Nephron progenitor cell (in vitro differentiated cells): ENCODE measurements at regions not wholly inside any gene's neighbourhood (a gene's known extent, or its start where the extent isn't known, plus 50 kb on each side); places are given as distances from the start of the nearest gene placed in this dataset.

Experiments used
- DNase-seq: peaks from one replicate; pipeline ENCODE4 v3.0.0; 2021
- H3K27ac Mint-ChIP-seq: 2 replicates; pipeline ENCODE4 v1.8.0; 2021; ENCODE audit warnings: mild to moderate bottlenecking, moderate library complexity, mixed read lengths
- H3K27me3 Mint-ChIP-seq: 2 replicates; pipeline ENCODE4 v1.8.0; 2021; ENCODE audit warnings: mild to moderate bottlenecking, low read depth, mixed read lengths; ENCODE audit not compliant: poor library complexity
- H3K36me3 Mint-ChIP-seq: 2 replicates; pipeline ENCODE4 v1.8.0; 2021; ENCODE audit warnings: low read depth, mixed read lengths
- H3K4me1 Mint-ChIP-seq: 2 replicates; pipeline ENCODE4 v1.8.0; 2021; ENCODE audit warnings: mixed read lengths
- H3K4me3 Mint-ChIP-seq: 2 replicates; pipeline ENCODE4 v1.8.0; 2021; ENCODE audit warnings: mild to moderate bottlenecking, moderate library complexity, mixed read lengths
- H3K9me3 Mint-ChIP-seq: 2 replicates; pipeline ENCODE4 v1.8.0; 2021; ENCODE audit warnings: mild to moderate bottlenecking, moderate library complexity, mixed read lengths
- TF ChIP-seq, protein P1 (sequence below): fragments of 200-600 bp; sonication (generic); IDR thresholded peaks from 2 replicates; pipeline ENCODE4 v1.5.0; 2021; ENCODE audit warnings: antibody characterized with exemption

DNA sequence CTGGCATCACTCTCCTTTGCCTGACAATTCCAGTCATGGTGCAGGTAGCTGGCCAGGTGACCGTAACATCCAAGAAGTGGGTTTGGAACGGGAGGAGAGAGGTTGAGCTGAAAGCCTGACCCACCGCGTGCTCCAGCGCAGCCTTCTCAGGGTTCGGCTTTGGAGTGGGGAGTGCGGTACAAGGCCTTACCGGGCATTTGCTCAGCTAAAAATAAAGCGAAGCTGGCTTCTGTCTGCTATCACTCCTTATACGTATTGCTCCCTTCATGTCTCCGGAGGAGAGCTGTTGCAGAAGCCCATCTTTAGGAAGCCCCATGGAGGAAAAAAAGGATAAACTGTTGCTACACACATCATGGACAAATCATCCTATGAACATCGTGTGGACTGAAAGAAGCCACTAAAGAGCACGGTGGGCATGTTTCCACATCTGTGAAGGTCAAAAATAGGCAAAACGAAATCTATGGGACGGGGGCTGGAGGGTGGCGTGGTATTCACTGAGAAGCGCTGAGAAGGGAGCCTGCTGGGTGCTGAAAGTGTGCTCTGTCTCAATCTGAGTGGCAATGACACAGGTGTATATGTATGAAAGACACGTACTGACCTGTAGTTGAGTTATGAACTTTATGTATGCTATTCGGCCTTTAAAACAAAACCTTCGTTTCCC lies 57.2 kb upstream of the TAB2 start:
- no peak for DNase-seq
- TF ChIP-seq, protein P1, sequence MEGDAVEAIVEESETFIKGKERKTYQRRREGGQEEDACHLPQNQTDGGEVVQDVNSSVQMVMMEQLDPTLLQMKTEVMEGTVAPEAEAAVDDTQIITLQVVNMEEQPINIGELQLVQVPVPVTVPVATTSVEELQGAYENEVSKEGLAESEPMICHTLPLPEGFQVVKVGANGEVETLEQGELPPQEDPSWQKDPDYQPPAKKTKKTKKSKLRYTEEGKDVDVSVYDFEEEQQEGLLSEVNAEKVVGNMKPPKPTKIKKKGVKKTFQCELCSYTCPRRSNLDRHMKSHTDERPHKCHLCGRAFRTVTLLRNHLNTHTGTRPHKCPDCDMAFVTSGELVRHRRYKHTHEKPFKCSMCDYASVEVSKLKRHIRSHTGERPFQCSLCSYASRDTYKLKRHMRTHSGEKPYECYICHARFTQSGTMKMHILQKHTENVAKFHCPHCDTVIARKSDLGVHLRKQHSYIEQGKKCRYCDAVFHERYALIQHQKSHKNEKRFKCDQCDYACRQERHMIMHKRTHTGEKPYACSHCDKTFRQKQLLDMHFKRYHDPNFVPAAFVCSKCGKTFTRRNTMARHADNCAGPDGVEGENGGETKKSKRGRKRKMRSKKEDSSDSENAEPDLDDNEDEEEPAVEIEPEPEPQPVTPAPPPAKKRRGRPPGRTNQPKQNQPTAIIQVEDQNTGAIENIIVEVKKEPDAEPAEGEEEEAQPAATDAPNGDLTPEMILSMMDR = no peak
- H3K27ac Mint-ChIP-seq = no peak overlapping the region
- H3K9me3 Mint-ChIP-seq = no peaks in the 10 kb centered on the region
- no peak overlapping the region for H3K4me3 Mint-ChIP-seq
- no peaks in the 10 kb centered on the region for H3K36me3 Mint-ChIP-seq
- H3K27me3 Mint-ChIP-seq = no peaks in the 10 kb centered on the region
- H3K4me1 Mint-ChIP-seq = peaks cover 17% of the 10 kb centered on the region

DNA sequence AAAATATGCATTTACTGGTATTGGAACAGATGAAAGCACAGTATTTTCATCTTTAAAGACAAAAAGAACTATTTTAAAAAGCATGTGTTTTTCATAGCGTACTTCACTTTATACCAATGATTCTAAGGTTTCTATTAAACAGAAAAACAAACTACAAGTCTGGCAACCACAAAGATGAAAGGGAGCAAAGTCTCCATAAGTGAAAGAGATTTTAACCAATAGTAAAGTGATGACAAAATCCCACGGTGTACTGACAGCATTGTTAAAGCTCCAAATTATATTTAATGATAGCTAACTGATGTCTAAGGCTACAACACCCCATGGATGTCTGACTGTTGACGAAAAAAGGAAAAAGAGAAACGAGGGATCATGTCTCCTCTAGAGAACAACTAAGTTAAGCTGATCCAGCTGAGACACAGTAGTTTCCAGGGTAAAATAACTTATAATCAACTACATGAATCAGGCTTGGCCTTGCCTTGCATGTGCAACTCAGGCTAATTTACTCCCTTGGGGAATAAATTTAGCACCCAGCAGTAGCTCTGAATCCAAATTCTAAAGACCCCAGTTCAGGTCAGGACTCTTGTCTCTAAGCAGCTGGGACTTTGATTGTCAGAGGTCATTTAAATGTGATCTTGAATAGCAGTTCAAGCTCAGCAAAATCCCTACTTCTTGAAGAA lies 56.0 kb upstream of the TAB2 start:
- Mint-ChIP-seq H3K27ac (no peak overlapping the region), H3K9me3 (no peaks in the 10 kb centered on the region), H3K4me3 (no peak overlapping the region), H3K4me1 (peaks cover 22% of the 10 kb centered on the region), H3K27me3 (no peaks in the 10 kb centered on the region), H3K36me3 (no peaks in the 10 kb centered on the region)
- TF ChIP-seq, protein P1 = no peak
- DNase-seq = no peak

DNA sequence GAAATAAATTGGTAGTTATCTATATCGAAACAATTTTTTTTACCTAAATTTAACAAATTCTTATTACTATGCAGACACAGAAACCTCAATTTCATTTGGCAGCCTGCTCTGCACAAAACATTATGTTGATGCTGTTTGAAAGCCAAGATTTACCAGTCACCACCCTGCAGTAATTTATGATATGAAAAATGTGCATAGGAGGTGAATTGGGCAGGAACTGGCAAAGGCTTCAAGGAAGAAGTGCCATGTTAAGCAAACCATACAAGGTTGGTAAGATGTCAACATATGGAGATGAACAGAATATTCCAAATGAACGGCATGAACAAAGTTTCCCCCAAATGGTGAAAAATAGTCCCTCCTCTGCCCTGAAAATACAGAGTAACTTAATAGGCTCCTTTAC lies 54.2 kb upstream of the TAB2 start:
- peaks cover 17% of the 10 kb centered on the region for H3K4me1 Mint-ChIP-seq
- no peaks in the 10 kb centered on the region for H3K36me3 Mint-ChIP-seq
- no peak overlapping the region for H3K4me3 Mint-ChIP-seq
- H3K9me3 Mint-ChIP-seq = no peaks in the 10 kb centered on the region
- TF ChIP-seq, protein P1 = no peak
- no peaks in the 10 kb centered on the region for H3K27me3 Mint-ChIP-seq
- H3K27ac Mint-ChIP-seq = no peak overlapping the region
- DNase-seq = no peak

DNA sequence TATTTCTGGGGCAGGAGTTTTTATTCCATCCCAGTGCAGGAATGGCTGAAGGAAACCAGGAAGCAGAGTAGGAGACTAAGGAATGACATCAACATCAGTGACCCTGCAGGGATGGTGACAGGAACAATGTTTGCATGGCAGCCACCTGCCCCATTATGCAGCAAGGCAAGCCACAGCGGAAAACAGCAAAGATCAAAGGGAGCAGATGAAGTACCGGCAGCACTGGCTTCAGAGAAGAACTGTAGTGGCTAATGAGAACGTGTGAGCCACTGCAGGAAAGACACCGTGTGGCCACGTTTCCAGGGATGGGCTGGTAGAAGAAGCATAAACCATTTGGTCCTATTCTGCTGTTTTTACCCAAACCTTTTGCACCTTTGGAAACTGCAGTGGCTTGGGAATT lies 52.9 kb upstream of the TAB2 start:
- H3K4me1 Mint-ChIP-seq = peaks cover 6% of the 10 kb centered on the region
- no peaks in the 10 kb centered on the region for H3K9me3 Mint-ChIP-seq
- H3K27me3 Mint-ChIP-seq = no peaks in the 10 kb centered on the region

DNA sequence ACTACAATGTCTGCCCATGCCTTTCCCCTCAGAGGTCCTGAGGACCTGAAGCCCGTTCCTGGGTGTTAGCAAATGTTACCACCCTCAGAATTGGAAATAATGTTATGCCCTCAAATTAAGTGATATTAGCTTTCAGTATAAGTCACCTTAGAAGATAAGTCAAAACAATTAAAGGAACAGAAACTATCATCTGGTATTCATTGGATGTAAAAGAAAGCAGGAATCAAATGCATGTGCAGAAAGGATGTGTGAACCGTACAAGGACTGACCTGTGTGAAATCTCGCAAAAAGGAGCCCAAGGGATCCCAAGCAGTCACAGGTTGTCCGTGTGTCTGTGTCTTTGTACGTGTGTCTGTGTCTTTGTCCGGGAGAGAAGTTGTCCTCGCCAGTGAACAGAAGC lies 51.6 kb upstream of the TAB2 start:
- H3K27ac Mint-ChIP-seq = no peak overlapping the region
- no peaks in the 10 kb centered on the region for H3K9me3 Mint-ChIP-seq
- H3K4me3 Mint-ChIP-seq = no peak overlapping the region
- TF ChIP-seq, protein P1 = no peak
- H3K27me3 Mint-ChIP-seq = peaks cover 3% of the 10 kb centered on the region
- H3K4me1 Mint-ChIP-seq = peaks cover 6% of the 10 kb centered on the region
- no peak for DNase-seq
- no peaks in the 10 kb centered on the region for H3K36me3 Mint-ChIP-seq

More for the DNA sequence above, 52.9 kb upstream of the TAB2 start:
- Mint-ChIP-seq H3K27ac (no peak overlapping the region), H3K36me3 (no peaks in the 10 kb centered on the region), H3K4me3 (no peak overlapping the region)
- DNase-seq = no peak
- TF ChIP-seq, protein P1 = no peak

DNA sequence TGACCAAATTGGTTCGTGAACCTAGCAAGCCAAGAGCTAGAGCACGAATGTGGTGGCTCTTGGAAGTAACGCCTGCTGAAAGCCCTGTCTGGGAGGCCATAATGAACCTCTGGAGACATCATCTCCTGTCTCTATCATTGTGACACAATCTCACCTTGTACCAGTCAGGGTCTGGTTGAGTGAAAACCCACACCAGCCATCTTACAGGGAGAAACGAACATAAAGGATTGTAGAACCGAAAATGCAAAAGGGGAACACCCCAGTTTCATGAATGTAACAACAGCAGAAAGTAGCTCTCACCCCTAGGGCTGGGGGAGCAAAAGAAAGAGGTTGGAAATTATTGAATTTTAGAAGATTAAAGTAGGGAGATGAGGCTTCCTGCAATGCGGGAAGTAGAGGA lies 50.9 kb upstream of the TAB2 start:
- Mint-ChIP-seq H3K36me3 (peaks cover 1% of the 10 kb centered on the region), H3K4me1 (peaks cover 6% of the 10 kb centered on the region), H3K27ac (no peak overlapping the region), H3K4me3 (no peak overlapping the region), H3K27me3 (peaks cover 3% of the 10 kb centered on the region), H3K9me3 (peaks cover 4% of the 10 kb centered on the region)
- no peak for DNase-seq
- TF ChIP-seq, protein P1 = no peak
